ENCODE measurements at regions not wholly inside any gene's neighbourhood (a gene's known extent, or its start where the extent isn't known, plus 50 kb on each side); places are given as distances from the start of the nearest gene placed in this dataset.

DNA sequence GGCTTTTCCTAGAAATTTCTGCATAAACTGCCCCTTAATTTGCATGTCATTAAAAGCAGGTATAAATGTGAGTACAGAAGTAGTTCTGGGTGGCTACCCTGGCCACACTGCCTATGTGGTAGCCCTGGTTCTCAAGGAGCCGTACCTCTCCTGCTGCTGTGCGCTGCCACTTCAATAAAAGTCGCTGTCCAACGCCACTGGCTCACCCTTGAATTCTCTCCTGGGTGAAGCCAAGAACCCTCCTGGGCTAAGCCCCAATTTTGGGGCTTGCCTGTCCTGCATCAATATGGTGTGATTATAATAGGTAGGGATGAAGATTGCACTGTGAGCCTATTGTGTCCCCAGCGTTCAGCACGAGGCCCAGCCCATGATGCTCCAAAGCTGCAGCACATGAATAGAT is 65.6 kb upstream of the C1orf174 start:
- no peak for DNase-seq
- H2BK120ac ChIP-seq (ENCODE audit: low read depth, low read length) = no peak overlapping the region
- no peak overlapping the region for H3K4ac ChIP-seq (ENCODE audit: low read depth, low read length)
- no peak overlapping the region for H2AFZ ChIP-seq (replicated peaks; ENCODE audit: low read length, poor library complexity)
- no peak overlapping the region for H4K8ac ChIP-seq (ENCODE audit: low read depth in 2 of 2, low read length in 2 of 2)
- H3K23ac ChIP-seq (ENCODE audit: low read depth, low read length) = no peak overlapping the region
- dilution Hi-C loops (cut with HindIII; ENCODE audit: low sequenced_read_pairs, unreplicated experiment) = no loop called here
- H3K56ac ChIP-seq (ENCODE audit: extremely low read depth, insufficient read depth, low read length) = no peak overlapping the region
- H3K9me3 ChIP-seq (ENCODE audit: control insufficient read depth, insufficient read depth, low read length) = peaks cover 45% of the 10 kb centered on the region
- H2BK5ac ChIP-seq (ENCODE audit: low read depth, low read length, poor library complexity, severe bottlenecking) = no peak overlapping the region
- no peaks in the 10 kb centered on the region for H3K9me1 ChIP-seq (ENCODE audit: insufficient read depth, low read length)
- no peak for ATAC-seq (ENCODE audit: low read depth)
- ChIA-PET CTCF (no interaction called here), POLR2A (ENCODE audit: unreplicated experiment) (no interaction called here)
- H3K9ac ChIP-seq (ENCODE audit: low read depth, low read length) = no peak overlapping the region
- intact Hi-C loops (cut with micrococcal nuclease) = no loop called here
- H3K18ac ChIP-seq (ENCODE audit: low read depth, low read length) = no peak overlapping the region
- in situ Hi-C loops (cut with MboI; ENCODE audit: low sequenced_read_pairs) = no loop called here
- no peak overlapping the region for H3K4me3 ChIP-seq (ENCODE audit: insufficient read depth, low read depth, low read length)
- 17% methylated on average over 2 of the region's 6 CpGs; no CpG with 5 or more reads in 1 of the 2 experiments for WGBS, 2 experiments (ENCODE audit: extremely low coverage in 2 of 2, insufficient read length in 1 of 2)
- no peak overlapping the region for H3K27ac ChIP-seq (ENCODE audit: insufficient read depth, low read length)
- no peaks in the 10 kb centered on the region for H3K27me3 ChIP-seq (ENCODE audit: control insufficient read depth, insufficient read depth, low read length)
- no peak overlapping the region for H2BK15ac ChIP-seq (ENCODE audit: low read depth, low read length)
- H2BK20ac ChIP-seq (ENCODE audit: low read depth, low read length) = no peak overlapping the region
- H2AK9ac ChIP-seq (replicated peaks; ENCODE audit: low read depth, low read length, poor library complexity) = no peak overlapping the region
- no peak overlapping the region for H4K91ac ChIP-seq (ENCODE audit: insufficient read depth, low read depth, low read length)
- no peaks in the 10 kb centered on the region for H3K4me1 ChIP-seq (ENCODE audit: control insufficient read depth, insufficient read depth, low read length)
- H2AK5ac ChIP-seq (ENCODE audit: low read depth, low read length) = no peak overlapping the region
- no peak overlapping the region for H3K4me2 ChIP-seq (ENCODE audit: low read depth, low read length)
- H4K20me1 ChIP-seq (ENCODE audit: insufficient read depth, low read length) = no peaks in the 10 kb centered on the region
- H3K14ac ChIP-seq (replicated peaks; ENCODE audit: low read depth, low read length) = no peak overlapping the region
- TF ChIP-seq NFE2L2 (IDR thresholded peaks at IDR 0.05; ENCODE audit: low read depth, low read length) = no peak
- TF ChIP-seq BHLHE40 (IDR thresholded peaks at IDR 0.05; ENCODE audit: low read depth, low read length) = no peak
- TF ChIP-seq POLR2A (IDR thresholded peaks at IDR 0.05; ENCODE audit: low read depth, low read length) = no peak
- TF ChIP-seq, protein P1, sequence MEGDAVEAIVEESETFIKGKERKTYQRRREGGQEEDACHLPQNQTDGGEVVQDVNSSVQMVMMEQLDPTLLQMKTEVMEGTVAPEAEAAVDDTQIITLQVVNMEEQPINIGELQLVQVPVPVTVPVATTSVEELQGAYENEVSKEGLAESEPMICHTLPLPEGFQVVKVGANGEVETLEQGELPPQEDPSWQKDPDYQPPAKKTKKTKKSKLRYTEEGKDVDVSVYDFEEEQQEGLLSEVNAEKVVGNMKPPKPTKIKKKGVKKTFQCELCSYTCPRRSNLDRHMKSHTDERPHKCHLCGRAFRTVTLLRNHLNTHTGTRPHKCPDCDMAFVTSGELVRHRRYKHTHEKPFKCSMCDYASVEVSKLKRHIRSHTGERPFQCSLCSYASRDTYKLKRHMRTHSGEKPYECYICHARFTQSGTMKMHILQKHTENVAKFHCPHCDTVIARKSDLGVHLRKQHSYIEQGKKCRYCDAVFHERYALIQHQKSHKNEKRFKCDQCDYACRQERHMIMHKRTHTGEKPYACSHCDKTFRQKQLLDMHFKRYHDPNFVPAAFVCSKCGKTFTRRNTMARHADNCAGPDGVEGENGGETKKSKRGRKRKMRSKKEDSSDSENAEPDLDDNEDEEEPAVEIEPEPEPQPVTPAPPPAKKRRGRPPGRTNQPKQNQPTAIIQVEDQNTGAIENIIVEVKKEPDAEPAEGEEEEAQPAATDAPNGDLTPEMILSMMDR (conservative IDR thresholded peaks at IDR 0.05; ENCODE audit: low read depth, low read length) = no peak
- TF ChIP-seq, protein P2, sequence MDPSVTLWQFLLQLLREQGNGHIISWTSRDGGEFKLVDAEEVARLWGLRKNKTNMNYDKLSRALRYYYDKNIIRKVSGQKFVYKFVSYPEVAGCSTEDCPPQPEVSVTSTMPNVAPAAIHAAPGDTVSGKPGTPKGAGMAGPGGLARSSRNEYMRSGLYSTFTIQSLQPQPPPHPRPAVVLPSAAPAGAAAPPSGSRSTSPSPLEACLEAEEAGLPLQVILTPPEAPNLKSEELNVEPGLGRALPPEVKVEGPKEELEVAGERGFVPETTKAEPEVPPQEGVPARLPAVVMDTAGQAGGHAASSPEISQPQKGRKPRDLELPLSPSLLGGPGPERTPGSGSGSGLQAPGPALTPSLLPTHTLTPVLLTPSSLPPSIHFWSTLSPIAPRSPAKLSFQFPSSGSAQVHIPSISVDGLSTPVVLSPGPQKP (IDR thresholded peaks at IDR 0.05; ENCODE audit: borderline replicate concordance, low read depth, low read length) = no peak
- TF ChIP-seq SMC3 (IDR thresholded peaks at IDR 0.05; ENCODE audit: low read depth, low read length) = no peak
- no peak overlapping the region for H4K5ac ChIP-seq (ENCODE audit: low read depth, low read length)
- no TSS peak for BruUV-seq (replicated peaks)
- no peaks in the 10 kb centered on the region for H3K79me1 ChIP-seq (ENCODE audit: low read depth in 1 of 2, low read length in 2 of 2)
- no peaks in the 10 kb centered on the region for H3K36me3 ChIP-seq (ENCODE audit: control insufficient read depth, insufficient read depth, low read length)
